K562 (cell line): ENCODE measurements at regions not wholly inside any gene's neighbourhood (a gene's known extent, or its start where the extent isn't known, plus 50 kb on each side); places are given as distances from the start of the nearest gene placed in this dataset.

Experiments used
- ATAC-seq: fragments of 200-7000 bp; cut with Tn5 transposase; 3 replicates; pipeline ENCODE4 v1.9.1; 2020; ENCODE audit warnings: moderate library complexity
- BruUV-seq: library from RNA; stranded (reverse); fragments of 400-500 nt; replicated peaks from 2 replicates; lab custom pipeline; 2021; lab: Mats Ljungman, UMichigan
- CTCF ChIA-PET: fragments of 300-600 bp; formaldehyde crosslinking; extraction: SDS; loops from one replicate; lab custom pipeline; 2021; ENCODE audit warnings: low intra/inter-chr PET ratio; lab: Yijun Ruan, JAX
- POLR2A ChIA-PET: fragments of 300-600, 350-650 bp; sonication (Branson Sonifier 250); formaldehyde crosslinking; extraction: SDS; loops from one replicate; lab custom pipeline; 2021; ENCODE audit warnings: antibody characterized with exemption, inconsistent platforms; lab: Yijun Ruan, JAX
- DNase-seq, 4 experiments: peaks; one replicate each; pipeline versions ENCODE4 v3.0.0 to v3.0.0-alpha.2; 2011 to 2018; ENCODE audit warnings: low spot score in 3 of 4, mixed read lengths in 3 of 4; ENCODE audit errors: extremely low read depth in 1 of 4
- FAIRE-seq: peaks from 2 replicates; lab custom pipeline; 2011; peaks lifted over from hg19 to GRCh38; lab: Jason Lieb, UNC
- H2AFZ ChIP-seq: 2 replicates; pipeline ENCODE4 v1.6.0; 2011; ENCODE audit warnings: low read depth, low read length, control low read depth, inconsistent platforms
- H3K27ac ChIP-seq: fragments of 200-600 bp; 3 replicates; pipeline ENCODE4 v1.8.0; 2011; ENCODE audit warnings: low read depth, mild to moderate bottlenecking, control low read depth, inconsistent platforms, low read length, moderate library complexity, mixed read lengths; ENCODE audit errors: extremely low read depth
- H3K27me3 ChIP-seq, 2 experiments: fragments of 300-600 bp in 1 of 2; 2 replicates in 1 of 2; 3 replicates in 1 of 2; pipeline versions ENCODE4 v1.6.0 to v1.8.0; 2011; ENCODE audit warnings: inconsistent platforms in 2 of 2, low read length in 2 of 2, mild to moderate bottlenecking in 1 of 2, mixed read lengths in 1 of 2, moderate library complexity in 1 of 2; ENCODE audit not compliant: control insufficient read depth in 2 of 2, insufficient read depth in 2 of 2
- H3K36me3 ChIP-seq: fragments of 300-600 bp; 3 replicates; pipeline ENCODE4 v1.8.0; 2011; ENCODE audit warnings: mild to moderate bottlenecking, low read length, inconsistent platforms; ENCODE audit not compliant: control insufficient read depth, insufficient read depth
- H3K4me1 ChIP-seq, 2 experiments: fragments of 200-600 bp in 1 of 2; replicated peaks in 1 of 2; 2 replicates in 1 of 2; 3 replicates in 1 of 2; pipeline versions ENCODE4 v1.5.1 to v1.8.0; 2011; ENCODE audit warnings: inconsistent platforms in 2 of 2, low read length in 2 of 2, mild to moderate bottlenecking in 1 of 2, mixed read lengths in 1 of 2, moderate library complexity in 1 of 2; ENCODE audit not compliant: control insufficient read depth in 2 of 2, insufficient read depth in 2 of 2
- H3K4me2 ChIP-seq: 2 replicates; pipeline ENCODE4 v1.6.1; 2011; ENCODE audit warnings: low read length, control low read depth, inconsistent platforms, mixed read lengths; ENCODE audit not compliant: insufficient read depth
- H3K4me3 ChIP-seq: fragments of 200-600 bp; sonication (generic), shearing (Covaris generic); 2 replicates; pipeline ENCODE4 v1.5.1; 2016; ENCODE audit warnings: control low read depth, inconsistent platforms
- H3K79me2 ChIP-seq: fragments of 200-600 bp; 3 replicates; pipeline ENCODE4 v1.8.0; 2011; ENCODE audit warnings: low read length, inconsistent platforms; ENCODE audit not compliant: control insufficient read depth, insufficient read depth
- H3K9ac ChIP-seq, 2 experiments: 2 replicates each; pipeline versions ENCODE4 v1.6.0 to v1.6.1; 2011; ENCODE audit warnings: low read depth in 2 of 2, low read length in 2 of 2, control low read depth in 1 of 2, inconsistent platforms in 1 of 2, mild to moderate bottlenecking in 1 of 2, mixed read lengths in 1 of 2; ENCODE audit not compliant: insufficient read depth in 1 of 2
- H3K9me1 ChIP-seq: one replicate; pipeline ENCODE4 v1.6.0; 2011; ENCODE audit warnings: inconsistent platforms, mild to moderate bottlenecking, low read length, moderate library complexity; ENCODE audit not compliant: control insufficient read depth, insufficient read depth
- H3K9me3 ChIP-seq: replicated peaks from 2 replicates; pipeline ENCODE4 v1.5.1; 2011; ENCODE audit warnings: low read depth, low read length, inconsistent platforms; ENCODE audit not compliant: control insufficient read depth, insufficient read depth
- H4K20me1 ChIP-seq: replicated peaks from 2 replicates; pipeline ENCODE4 v1.6.1; 2011; ENCODE audit warnings: low read length, inconsistent platforms, mixed read lengths; ENCODE audit not compliant: control insufficient read depth, insufficient read depth
- CBFA2T3 ChIP-seq: fragments of 450-650 bp; IDR thresholded peaks from 2 replicates; pipeline ENCODE4 v1.6.1; 2017
- DMBX1 ChIP-seq: fragments of 250-450 bp; sonication (Bioruptor Pico); IDR thresholded peaks from 2 replicates; pipeline ENCODE4 v1.8.0; 2022; ENCODE audit warnings: inconsistent platforms, mild to moderate bottlenecking, moderate library complexity, borderline replicate concordance
- IRF2 ChIP-seq: sonication (generic); formaldehyde crosslinking; IDR thresholded peaks from 2 replicates; pipeline ENCODE4 v1.8.1; 2022; ENCODE audit warnings: mild to moderate bottlenecking, missing genetic modification reagents
- NFXL1 ChIP-seq: fragments of 450-650 bp; formaldehyde crosslinking; IDR thresholded peaks from 2 replicates; pipeline ENCODE4 v1.4.0; 2021; ENCODE audit warnings: mild to moderate bottlenecking
- PRPF4 ChIP-seq: fragments of 200-400 bp; formaldehyde crosslinking; IDR thresholded peaks from one replicate; pipeline ENCODE4 v1.6.1; 2017; ENCODE audit warnings: low read length, low read depth, mild to moderate bottlenecking; ENCODE audit not compliant: insufficient read depth, poor library complexity, severe bottlenecking
- RERE ChIP-seq: sonication (generic); formaldehyde crosslinking; IDR thresholded peaks from 2 replicates; pipeline ENCODE4 v1.8.0; 2023; ENCODE audit warnings: missing genetic modification reagents, mild to moderate bottlenecking, borderline replicate concordance
- STAT5A ChIP-seq: IDR thresholded peaks from 2 replicates; pipeline ENCODE4 v1.6.1; 2012; ENCODE audit warnings: low read length, inconsistent platforms, borderline replicate concordance
- TCF15 ChIP-seq: fragments of 250-450 bp; sonication (Bioruptor Pico); IDR thresholded peaks from 2 replicates; pipeline ENCODE4 v1.8.0; 2022; ENCODE audit warnings: moderate library complexity, mild to moderate bottlenecking, inconsistent platforms
- ZNF184 ChIP-seq: sonication (generic); formaldehyde crosslinking; IDR thresholded peaks from 2 replicates; pipeline ENCODE4 v1.5.0; 2020; ENCODE audit warnings: missing genetic modification reagents
- ZNF197 ChIP-seq: fragments of 200-800 bp; sonication (Bioruptor generic); IDR thresholded peaks from 2 replicates; pipeline ENCODE4 v1.6.1; 2016; ENCODE audit warnings: low read depth, missing genetic modification characterization, missing compliant biosample characterization
- ZNF589 ChIP-seq: fragments of 200-800 bp; sonication (Bioruptor generic); IDR thresholded peaks from 2 replicates; pipeline ENCODE4 v1.6.1; 2016; ENCODE audit warnings: low read depth, missing genetic modification characterization, missing compliant biosample characterization
- WGBS: fragments of 100-300 bp; shearing (Covaris generic); methylation state at CpG from one replicate; pipeline ENCODE4 v1.1.6; 2016; ENCODE audit warnings: low coverage, mixed read lengths; ENCODE audit not compliant: insufficient coverage; ENCODE audit errors: missing lambda C conversion rate; 5-methylcytosine and 5-hydroxymethylcytosine counted together
- in situ Hi-C: fragments of 300-500 bp; cut with MboI; formaldehyde crosslinking; loops from 4 replicates; pipeline ENCODE4 v1.15.0; 2018; ENCODE audit warnings: inconsistent platforms, mixed read lengths
- intact Hi-C: fragments of 100-400 bp; cut with micrococcal nuclease; formaldehyde crosslinking; loops from 2 replicates; pipeline ENCODE4 v1.14.2; 2022

- POLR2A ChIA-PET: no interaction called here
- H3K9me1 ChIP-seq: no peaks in the 10 kb centered on the region
- 0% methylated on average over 1 of the region's 1 CpG for WGBS
Observed at GRCh38 chr7:81498176-81498575, 271.7 kb downstream of the HGF start.

GRCh38 chr7:81492910-81493309 is 276.9 kb downstream of the HGF start:
- Histone ChIP-seq H4K20me1 (no peaks in the 10 kb centered on the region), H3K9me1 (no peaks in the 10 kb centered on the region), H3K27me3 (no peaks in the 10 kb centered on the region), H3K27ac (no peak overlapping the region), H3K36me3 (no peaks in the 10 kb centered on the region), H3K4me2 (no peak overlapping the region), H3K9ac (no peak overlapping the region), H3K4me1 (no peaks in the 10 kb centered on the region), H3K9me3 (no peaks in the 10 kb centered on the region), H3K4me3 (no peak overlapping the region), H2AFZ (no peak overlapping the region), H3K79me2 (no peaks in the 10 kb centered on the region)
- FAIRE-seq: no peak
- DNase-seq: no peak
- ATAC-seq: no peak
- in situ Hi-C loops: loop anchor here (25.0 kb wide), 2 partner anchors 1069 to 1244 kb away; no protein-coding TSS in a partner anchor
- WGBS: 0% methylated on average over 1 of the region's 1 CpG
- CTCF ChIA-PET: no interaction called here
- intact Hi-C loops: no loop called here
- BruUV-seq: no TSS peak
- POLR2A ChIA-PET: no interaction called here
- TF ChIP-seq RERE (no peak), PRPF4 (no peak), CBFA2T3 (no peak), STAT5A (no peak), ZNF589 (CRISPR knock-in tag) (no peak), NFXL1 (no peak)

More at GRCh38 chr7:81498176-81498575, 271.7 kb downstream of the HGF start:
- Histone ChIP-seq H3K79me2 (no peaks in the 10 kb centered on the region), H3K9ac (no peak overlapping the region), H3K36me3 (no peaks in the 10 kb centered on the region), H3K4me2 (no peak overlapping the region), H3K4me3 (no peak overlapping the region), H4K20me1 (no peaks in the 10 kb centered on the region), H2AFZ (no peak overlapping the region), H3K27ac (no peak overlapping the region), H3K4me1 (no peaks in the 10 kb centered on the region), H3K27me3 (no peaks in the 10 kb centered on the region), H3K9me3 (no peaks in the 10 kb centered on the region)
- BruUV-seq: no TSS peak
- DNase-seq (no peak), FAIRE-seq (no peak), ATAC-seq (no peak)
- intact Hi-C loops: loop anchor here (2.0 kb wide), 1 partner anchor 1107 kb away; no protein-coding TSS in a partner anchor
- in situ Hi-C loops: loop anchor here (25.0 kb wide), 2 partner anchors 1064 to 1239 kb away; no protein-coding TSS in a partner anchor
- CTCF ChIA-PET: no interaction called here
- TF ChIP-seq IRF2 (CRISPR knock-in tag): no peak
- no peak for TF ChIP-seq ZNF197 (CRISPR knock-in tag)
- TF ChIP-seq TCF15 (CRISPR knock-in tag): no peak
- no peak for TF ChIP-seq ZNF184 (CRISPR knock-in tag)
- TF ChIP-seq DMBX1: no peak
